Endodermal cell (in vitro differentiated cells): ENCODE measurements at regions not wholly inside any gene's neighbourhood (a gene's known extent, or its start where the extent isn't known, plus 50 kb on each side); places are given as distances from the start of the nearest gene placed in this dataset.

Source experiments
- DNase-seq: peaks from one replicate; pipeline ENCODE4 v3.0.0-alpha.2; 2017
- H3K27ac ChIP-seq: 2 replicates; pipeline ENCODE4 v1.5.1; 2013; ENCODE audit warnings: mild to moderate bottlenecking, low read depth, low read length, moderate library complexity
- H3K27me3 ChIP-seq: 2 replicates; pipeline ENCODE4 v1.6.1; 2013; ENCODE audit warnings: mild to moderate bottlenecking, low read length, moderate library complexity; ENCODE audit not compliant: insufficient read depth, control insufficient read depth, poor library complexity, severe bottlenecking
- H3K36me3 ChIP-seq: 2 replicates; pipeline ENCODE4 v1.7.0; 2013; ENCODE audit warnings: mild to moderate bottlenecking, low read length, moderate library complexity; ENCODE audit not compliant: control insufficient read depth, insufficient read depth
- H3K4me1 ChIP-seq: one replicate; pipeline ENCODE4 v1.7.0; 2013; ENCODE audit warnings: low read length; ENCODE audit not compliant: control insufficient read depth, insufficient read depth
- H3K4me3 ChIP-seq: 2 replicates; pipeline ENCODE4 v1.5.1; 2013; ENCODE audit warnings: mild to moderate bottlenecking, low read length, moderate library complexity
- H3K9ac ChIP-seq: 2 replicates; pipeline ENCODE4 v1.6.1; 2013; ENCODE audit warnings: mild to moderate bottlenecking, low read length, moderate library complexity; ENCODE audit not compliant: poor library complexity, severe bottlenecking; ENCODE audit errors: extremely low read depth
- H3K9me3 ChIP-seq: 2 replicates; pipeline ENCODE4 v1.6.1; 2013; ENCODE audit warnings: mild to moderate bottlenecking, low read length, moderate library complexity; ENCODE audit not compliant: control insufficient read depth
- H3K27ac Mint-ChIP-seq: 2 replicates; pipeline ENCODE4 v1.8.0; 2020; ENCODE audit warnings: mixed read lengths
- H3K27me3 Mint-ChIP-seq: 2 replicates; pipeline ENCODE4 v1.8.0; 2021; ENCODE audit warnings: mild to moderate bottlenecking, mixed read lengths; ENCODE audit not compliant: insufficient read depth
- H3K36me3 Mint-ChIP-seq: 2 replicates; pipeline ENCODE4 v1.8.0; 2020; ENCODE audit warnings: low read depth, mixed read lengths
- H3K4me1 Mint-ChIP-seq: 2 replicates; pipeline ENCODE4 v1.8.0; 2020; ENCODE audit warnings: mixed read lengths
- H3K4me3 Mint-ChIP-seq: 2 replicates; pipeline ENCODE4 v1.8.0; 2020; ENCODE audit warnings: mild to moderate bottlenecking, moderate library complexity, mixed read lengths
- H3K9me3 Mint-ChIP-seq: 2 replicates; pipeline ENCODE4 v1.8.0; 2020; ENCODE audit warnings: mild to moderate bottlenecking, mixed read lengths
- WGBS, 2 experiments: methylation state at CpG; one replicate each; pipeline versions ENCODE4 v1.1.5 to v1.1.7; 2013; ENCODE audit warnings: missing lambda C conversion rate in 2 of 2, mixed read lengths in 1 of 2; ENCODE audit not compliant: insufficient coverage in 1 of 2, insufficient read length in 1 of 2; 5-methylcytosine and 5-hydroxymethylcytosine counted together
- TF ChIP-seq, protein P1 (sequence below): fragments of 200-600 bp; sonication (generic); conservative IDR thresholded peaks from 2 replicates; pipeline ENCODE4 v1.5.0; 2021; ENCODE audit warnings: antibody characterized with exemption, mild to moderate bottlenecking

GRCh38 chr3:1962396-1963088, 136.1 kb upstream of the CNTN4 start:
- Histone ChIP-seq H3K36me3 (no peaks in the 10 kb centered on the region), H3K9ac (no peak overlapping the region), H3K27ac (no peak overlapping the region), H3K4me1 (no peaks in the 10 kb centered on the region), H3K9me3 (peaks cover 20% of the 10 kb centered on the region), H3K4me3 (no peak overlapping the region), H3K27me3 (no peaks in the 10 kb centered on the region)
- Mint-ChIP-seq H3K27ac (no peak overlapping the region), H3K36me3 (no peaks in the 10 kb centered on the region), H3K4me3 (no peak overlapping the region), H3K27me3 (no peaks in the 10 kb centered on the region), H3K4me1 (peaks cover 11% of the 10 kb centered on the region), H3K9me3 (peaks cover 2% of the 10 kb centered on the region)
- no peak for DNase-seq
- WGBS, 2 experiments, result 88 to 95% methylated on average over 5 to 8 of the region's 8 CpGs
- TF ChIP-seq, protein P1, sequence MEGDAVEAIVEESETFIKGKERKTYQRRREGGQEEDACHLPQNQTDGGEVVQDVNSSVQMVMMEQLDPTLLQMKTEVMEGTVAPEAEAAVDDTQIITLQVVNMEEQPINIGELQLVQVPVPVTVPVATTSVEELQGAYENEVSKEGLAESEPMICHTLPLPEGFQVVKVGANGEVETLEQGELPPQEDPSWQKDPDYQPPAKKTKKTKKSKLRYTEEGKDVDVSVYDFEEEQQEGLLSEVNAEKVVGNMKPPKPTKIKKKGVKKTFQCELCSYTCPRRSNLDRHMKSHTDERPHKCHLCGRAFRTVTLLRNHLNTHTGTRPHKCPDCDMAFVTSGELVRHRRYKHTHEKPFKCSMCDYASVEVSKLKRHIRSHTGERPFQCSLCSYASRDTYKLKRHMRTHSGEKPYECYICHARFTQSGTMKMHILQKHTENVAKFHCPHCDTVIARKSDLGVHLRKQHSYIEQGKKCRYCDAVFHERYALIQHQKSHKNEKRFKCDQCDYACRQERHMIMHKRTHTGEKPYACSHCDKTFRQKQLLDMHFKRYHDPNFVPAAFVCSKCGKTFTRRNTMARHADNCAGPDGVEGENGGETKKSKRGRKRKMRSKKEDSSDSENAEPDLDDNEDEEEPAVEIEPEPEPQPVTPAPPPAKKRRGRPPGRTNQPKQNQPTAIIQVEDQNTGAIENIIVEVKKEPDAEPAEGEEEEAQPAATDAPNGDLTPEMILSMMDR, result no peak

- Mint-ChIP-seq H3K4me3 (no peak overlapping the region), H3K27ac (no peak overlapping the region), H3K9me3 (no peaks in the 10 kb centered on the region), H3K27me3 (no peaks in the 10 kb centered on the region), H3K4me1 (peaks cover 11% of the 10 kb centered on the region), H3K36me3 (no peaks in the 10 kb centered on the region)
- Histone ChIP-seq H3K9me3 (peaks cover 19% of the 10 kb centered on the region), H3K4me1 (no peaks in the 10 kb centered on the region), H3K4me3 (no peak overlapping the region), H3K27ac (no peak overlapping the region), H3K27me3 (no peaks in the 10 kb centered on the region), H3K9ac (no peak overlapping the region), H3K36me3 (no peaks in the 10 kb centered on the region)
- no peak for DNase-seq
- TF ChIP-seq, protein P1, result no peak
- 88 to 93% methylated on average over 2 to 3 of the region's 3 CpGs for WGBS, 2 experiments
Observed at GRCh38 chr3:1963896-1964295, 134.8 kb upstream of the CNTN4 start.

GRCh38 chr3:1967525-1967924, 131.1 kb upstream of the CNTN4 start:
- Mint-ChIP-seq H3K27ac (no peak overlapping the region), H3K4me3 (no peak overlapping the region), H3K9me3 (no peaks in the 10 kb centered on the region), H3K4me1 (peaks cover 11% of the 10 kb centered on the region), H3K36me3 (no peaks in the 10 kb centered on the region), H3K27me3 (no peaks in the 10 kb centered on the region)
- Histone ChIP-seq H3K4me3 (no peak overlapping the region), H3K27ac (no peak overlapping the region), H3K4me1 (no peaks in the 10 kb centered on the region), H3K9ac (no peak overlapping the region), H3K36me3 (no peaks in the 10 kb centered on the region), H3K27me3 (no peaks in the 10 kb centered on the region), H3K9me3 (peaks cover 8% of the 10 kb centered on the region)
- WGBS, 2 experiments, result 100% methylated on average over 1 of the region's 2 CpGs; no CpG with 5 or more reads in 1 of the 2 experiments
- no peak for DNase-seq
- TF ChIP-seq, protein P1, result no peak
